GM23248 (cell line): ENCODE measurements at regions not wholly inside any gene's neighbourhood (a gene's known extent, or its start where the extent isn't known, plus 50 kb on each side); places are given as distances from the start of the nearest gene placed in this dataset.

Experiments used
- EZH2 ChIP-seq: fragments of 200-600 bp; sonication (generic); IDR thresholded peaks from 2 replicates; pipeline ENCODE4 v1.6.1; 2018; ENCODE audit warnings: antibody characterized with exemption, mild to moderate bottlenecking; ENCODE audit not compliant: insufficient read depth, poor library complexity, severe bottlenecking
- EZH2phosphoT487 ChIP-seq: fragments of 200-600 bp; sonication (generic); IDR thresholded peaks from 2 replicates; pipeline ENCODE4 v1.6.1; 2018; ENCODE audit warnings: antibody characterized with exemption, moderate library complexity, mild to moderate bottlenecking, low read depth; ENCODE audit not compliant: insufficient read depth

GRCh38 chr17:12554251-12554650 is 111.4 kb upstream of the MYOCD start:
- TF ChIP-seq EZH2 (no peak), EZH2phosphoT487 (no peak)
